Fibroblast of lung (primary cell): ENCODE measurements at regions not wholly inside any gene's neighbourhood (a gene's known extent, or its start where the extent isn't known, plus 50 kb on each side); places are given as distances from the start of the nearest gene placed in this dataset.
A peak's percentile ranks its signal among the peaks of the same experiment; 100 is the strongest.

Source experiments
- DNase-seq, 2 donors: peaks; one replicate each; pipeline versions ENCODE4 v3.0.0 to v3.0.0-alpha.2; 2010; ENCODE audit warnings: low read depth in 2 of 2
- H2AFZ ChIP-seq: 2 replicates; pipeline ENCODE4 v1.5.1; 2012; ENCODE audit warnings: low read length, control low read depth, inconsistent platforms
- H3K27ac ChIP-seq: 2 replicates; pipeline ENCODE4 v1.5.1; 2011; ENCODE audit warnings: low read length, control low read depth; ENCODE audit not compliant: insufficient read depth
- H3K27me3 ChIP-seq: 2 replicates; pipeline ENCODE4 v1.5.1; 2011; ENCODE audit warnings: mild to moderate bottlenecking, low read length; ENCODE audit not compliant: control insufficient read depth, insufficient read depth
- H3K36me3 ChIP-seq: 2 replicates; pipeline ENCODE4 v1.5.1; 2011; ENCODE audit warnings: low read length; ENCODE audit not compliant: control insufficient read depth, insufficient read depth
- H3K4me1 ChIP-seq: 2 replicates; pipeline ENCODE4 v1.5.1; 2011; ENCODE audit warnings: low read length; ENCODE audit not compliant: control insufficient read depth, insufficient read depth; ENCODE audit errors: extremely low read depth
- H3K4me2 ChIP-seq: 2 replicates; pipeline ENCODE4 v1.5.1; 2011; ENCODE audit warnings: low read length, control low read depth; ENCODE audit not compliant: insufficient read depth; ENCODE audit errors: extremely low read depth
- H3K4me3 ChIP-seq, 4 experiments: fragments of 200-600 bp in 1 of 4; sonication (generic) in 1 of 4; replicated peaks in 1 of 4; 2 replicates each; pipeline ENCODE4 v1.5.1; 2011 to 2016; ENCODE audit warnings: low read length in 4 of 4, low read depth in 3 of 4, mild to moderate bottlenecking in 3 of 4, control low read depth in 2 of 4, inconsistent platforms in 1 of 4, mixed read lengths in 1 of 4; ENCODE audit not compliant: insufficient read depth in 1 of 4; ENCODE audit errors: control extremely low read depth in 1 of 4
- H3K79me2 ChIP-seq: 2 replicates; pipeline ENCODE4 v1.5.1; 2012; ENCODE audit warnings: mild to moderate bottlenecking, low read length, inconsistent platforms; ENCODE audit not compliant: control insufficient read depth, insufficient read depth
- H3K9ac ChIP-seq: 2 replicates; pipeline ENCODE4 v1.5.1; 2011; ENCODE audit warnings: mild to moderate bottlenecking, low read length, control low read depth; ENCODE audit not compliant: insufficient read depth
- H3K9me3 ChIP-seq: 2 replicates; pipeline ENCODE4 v1.5.1; 2012; ENCODE audit warnings: low read depth, low read length; ENCODE audit not compliant: control insufficient read depth, insufficient read depth
- H4K20me1 ChIP-seq: 2 replicates; pipeline ENCODE4 v1.5.1; 2011; ENCODE audit warnings: low read length; ENCODE audit not compliant: control insufficient read depth, insufficient read depth; ENCODE audit errors: extremely low read depth
- CTCF ChIP-seq, 2 donors: IDR thresholded peaks in 1 of 2; conservative IDR thresholded peaks in 1 of 2; 1 replicate in 1 of 2; 2 replicates in 1 of 2; pipeline ENCODE4 v1.5.1; 2011 to 2012; ENCODE audit warnings: low read length in 2 of 2, control low read depth in 1 of 2, inconsistent platforms in 1 of 2, low read depth in 1 of 2, mild to moderate bottlenecking in 1 of 2
- EZH2 ChIP-seq: IDR thresholded peaks from 2 replicates; pipeline ENCODE4 v1.5.1; 2012; ENCODE audit warnings: low read length, control low read depth, mild to moderate bottlenecking; ENCODE audit errors: missing control alignments

GRCh38 chr4:181863856-181864255 is 379.3 kb upstream of the TENM3 start:
- Histone ChIP-seq H3K27ac (no peak overlapping the region), H3K27me3 (no peaks in the 10 kb centered on the region), H4K20me1 (no peaks in the 10 kb centered on the region), H3K79me2 (no peaks in the 10 kb centered on the region), H3K4me3 (no peak overlapping the region), H3K4me2 (no peak overlapping the region), H3K9ac (no peak overlapping the region), H3K9me3 (no peaks in the 10 kb centered on the region), H3K36me3 (no peaks in the 10 kb centered on the region), H3K4me1 (no peaks in the 10 kb centered on the region), H2AFZ (no peak overlapping the region)
- TF ChIP-seq CTCF (conservative IDR thresholded peaks at IDR 0.05 in 1 of 2, IDR thresholded peaks at IDR 0.05 in 1 of 2; ENCODE audit: low read depth in 1 of 2, low read length in 2 of 2) = no peak
- TF ChIP-seq EZH2 = no peak
- DNase-seq = peak in 1 of 2 donors; percentile 15

- no peak overlapping the region for H3K4me3 ChIP-seq
- H3K9ac ChIP-seq = no peak overlapping the region
- H3K36me3 ChIP-seq = no peaks in the 10 kb centered on the region
- no peak for TF ChIP-seq CTCF (conservative IDR thresholded peaks at IDR 0.05 in 1 of 2, IDR thresholded peaks at IDR 0.05 in 1 of 2; ENCODE audit: low read depth in 1 of 2, low read length in 2 of 2)
- TF ChIP-seq EZH2 = no peak
- H3K4me2 ChIP-seq = no peak overlapping the region
- no peaks in the 10 kb centered on the region for H3K27me3 ChIP-seq
- H4K20me1 ChIP-seq = no peaks in the 10 kb centered on the region
- no peak overlapping the region for H2AFZ ChIP-seq
- H3K9me3 ChIP-seq = no peaks in the 10 kb centered on the region
- H3K4me1 ChIP-seq = no peaks in the 10 kb centered on the region
- H3K79me2 ChIP-seq = no peaks in the 10 kb centered on the region
- peak; percentile 64 to 77 for DNase-seq
- no peak overlapping the region for H3K27ac ChIP-seq
These were observed 372.9 kb upstream of the TENM3 start for GRCh38 chr4:181870326-181870725.

GRCh38 chr4:181874602-181875001 is 368.6 kb upstream of the TENM3 start:
- Histone ChIP-seq H3K4me2 (no peak overlapping the region), H3K9me3 (no peaks in the 10 kb centered on the region), H3K4me3 (no peak overlapping the region), H3K27ac (no peak overlapping the region), H3K79me2 (no peaks in the 10 kb centered on the region), H3K36me3 (no peaks in the 10 kb centered on the region), H4K20me1 (no peaks in the 10 kb centered on the region), H2AFZ (no peak overlapping the region), H3K27me3 (no peaks in the 10 kb centered on the region), H3K9ac (no peak overlapping the region), H3K4me1 (no peaks in the 10 kb centered on the region)
- peak in 1 of 2 donors; percentile 11 for DNase-seq
- no peak for TF ChIP-seq CTCF (conservative IDR thresholded peaks at IDR 0.05 in 1 of 2, IDR thresholded peaks at IDR 0.05 in 1 of 2; ENCODE audit: low read depth in 1 of 2, low read length in 2 of 2)
